Trophoblast cell (in vitro differentiated cells and primary cell): ENCODE measurements at regions not wholly inside any gene's neighbourhood (a gene's known extent, or its start where the extent isn't known, plus 50 kb on each side); places are given as distances from the start of the nearest gene placed in this dataset.
"Not testable (repeated sequence)": the region's sequence is repeated elsewhere in the genome, so short reads cannot be mapped to it uniquely, and the experiment has no call there.

Experiments used
- DNase-seq, 2 donors: peaks; one replicate each; pipeline ENCODE4 v3.0.0-alpha.2; 2016
- H2AFZ ChIP-seq: 2 replicates; pipeline ENCODE4 v1.6.1; 2013; ENCODE audit warnings: low read length, moderate library complexity, mild to moderate bottlenecking; ENCODE audit not compliant: insufficient read depth, poor library complexity
- H2AK5ac ChIP-seq: 2 replicates; pipeline ENCODE4 v1.6.1; 2013; ENCODE audit warnings: mild to moderate bottlenecking, low read length
- H2BK120ac ChIP-seq: 2 replicates; pipeline ENCODE4 v1.6.1; 2013; ENCODE audit warnings: low read length, mild to moderate bottlenecking, moderate library complexity; ENCODE audit not compliant: insufficient read depth, poor library complexity
- H2BK12ac ChIP-seq: 2 replicates; pipeline ENCODE4 v1.6.1; 2013; ENCODE audit warnings: mild to moderate bottlenecking, low read length, moderate library complexity
- H2BK5ac ChIP-seq: 2 replicates; pipeline ENCODE4 v1.6.1; 2013; ENCODE audit warnings: low read length, low read depth, moderate library complexity, mild to moderate bottlenecking; ENCODE audit not compliant: poor library complexity
- H3K14ac ChIP-seq: 2 replicates; pipeline ENCODE4 v1.6.1; 2013; ENCODE audit warnings: mild to moderate bottlenecking, low read length
- H3K18ac ChIP-seq: 2 replicates; pipeline ENCODE4 v1.6.1; 2013; ENCODE audit warnings: mild to moderate bottlenecking, low read length
- H3K23ac ChIP-seq: 2 replicates; pipeline ENCODE4 v1.6.1; 2013; ENCODE audit warnings: low read length
- H3K27ac ChIP-seq: 2 replicates; pipeline ENCODE4 v1.5.1; 2013; ENCODE audit warnings: low read depth, mild to moderate bottlenecking, inconsistent platforms, low read length, moderate library complexity
- H3K27me3 ChIP-seq: 2 replicates; pipeline ENCODE4 v1.6.1; 2013; ENCODE audit warnings: inconsistent platforms, mild to moderate bottlenecking, low read length, moderate library complexity; ENCODE audit not compliant: insufficient read depth
- H3K36me3 ChIP-seq, 2 experiments: 1 replicate in 1 of 2; 2 replicates in 1 of 2; pipeline ENCODE4 v1.6.1; 2013; ENCODE audit warnings: low read length in 2 of 2, mild to moderate bottlenecking in 2 of 2, moderate library complexity in 1 of 2; ENCODE audit not compliant: insufficient read depth in 2 of 2, control insufficient read depth in 1 of 2
- H3K4ac ChIP-seq: 2 replicates; pipeline ENCODE4 v1.6.1; 2013; ENCODE audit warnings: low read depth, mild to moderate bottlenecking, low read length, moderate library complexity
- H3K4me1 ChIP-seq, 2 experiments: 1 replicate in 1 of 2; 2 replicates in 1 of 2; pipeline ENCODE4 v1.6.1; 2013; ENCODE audit warnings: low read length in 2 of 2, mild to moderate bottlenecking in 2 of 2, moderate library complexity in 1 of 2; ENCODE audit not compliant: insufficient read depth in 2 of 2, control insufficient read depth in 1 of 2
- H3K4me2 ChIP-seq: 2 replicates; pipeline ENCODE4 v1.6.1; 2013; ENCODE audit warnings: inconsistent platforms, mild to moderate bottlenecking, low read length, moderate library complexity
- H3K4me3 ChIP-seq: 2 replicates; pipeline ENCODE4 v1.5.1; 2013; ENCODE audit warnings: mild to moderate bottlenecking, low read depth, low read length, inconsistent platforms
- H3K79me1 ChIP-seq: one replicate; pipeline ENCODE4 v1.6.1; 2013; ENCODE audit warnings: low read length
- H3K79me2 ChIP-seq: 2 replicates; pipeline ENCODE4 v1.6.1; 2013; ENCODE audit warnings: low read length, mild to moderate bottlenecking; ENCODE audit not compliant: control insufficient read depth, insufficient read depth, poor library complexity
- H3K9ac ChIP-seq: 2 replicates; pipeline ENCODE4 v1.6.1; 2013; ENCODE audit warnings: mild to moderate bottlenecking, low read length
- H3K9me3 ChIP-seq: 2 replicates; pipeline ENCODE4 v1.6.1; 2013; ENCODE audit warnings: low read depth, mild to moderate bottlenecking, control low read depth, inconsistent platforms, low read length; ENCODE audit not compliant: insufficient read depth
- H4K12ac ChIP-seq: 2 replicates; pipeline ENCODE4 v1.6.1; 2013; ENCODE audit warnings: low read depth, mild to moderate bottlenecking, low read length, moderate library complexity
- H4K8ac ChIP-seq: 2 replicates; pipeline ENCODE4 v1.6.1; 2013; ENCODE audit warnings: low read depth, mild to moderate bottlenecking, low read length, moderate library complexity
- H4K91ac ChIP-seq: one replicate; pipeline ENCODE4 v1.6.1; 2013; ENCODE audit warnings: low read depth, mild to moderate bottlenecking, low read length, moderate library complexity
- WGBS: extraction: QIAGEN DNeasy Blood & Tissue Kit; methylation state at CpG from one replicate; pipeline ENCODE4 v1.1.7; 2013; ENCODE audit warnings: missing lambda C conversion rate; ENCODE audit not compliant: insufficient read length, insufficient coverage; ENCODE audit errors: extremely low coverage; 5-methylcytosine and 5-hydroxymethylcytosine counted together

GRCh38 chr11:67888056-67888455 is 115.8 kb downstream of the UNC93B1 start:
- not testable (repeated sequence) for H3K14ac ChIP-seq, H3K4me1 ChIP-seq, H3K9me3 ChIP-seq, H4K8ac ChIP-seq, H2BK120ac ChIP-seq, H3K9ac ChIP-seq, H3K79me1 ChIP-seq, H2BK5ac ChIP-seq, H4K91ac ChIP-seq, DNase-seq, H3K4ac ChIP-seq, H4K12ac ChIP-seq, H3K79me2 ChIP-seq, H3K36me3 ChIP-seq, H3K23ac ChIP-seq, H2BK12ac ChIP-seq, H3K18ac ChIP-seq, H2AK5ac ChIP-seq, H3K4me3 ChIP-seq, H3K27me3 ChIP-seq, H2AFZ ChIP-seq, H3K4me2 ChIP-seq, H3K27ac ChIP-seq
- WGBS: no CpG with 5 or more reads among the region's 8 CpGs

GRCh38 chr11:67886672-67887071 is 117.2 kb downstream of the UNC93B1 start:
- not testable (repeated sequence) for H2BK12ac ChIP-seq, H3K18ac ChIP-seq, H3K9me3 ChIP-seq, H3K27me3 ChIP-seq, H3K79me1 ChIP-seq, H3K79me2 ChIP-seq, H3K4me3 ChIP-seq, H3K36me3 ChIP-seq, H3K27ac ChIP-seq, H3K9ac ChIP-seq, H3K4me1 ChIP-seq, H2BK120ac ChIP-seq, H3K14ac ChIP-seq, H3K23ac ChIP-seq, H3K4me2 ChIP-seq, H4K8ac ChIP-seq, H2AK5ac ChIP-seq, H4K91ac ChIP-seq, DNase-seq, H2AFZ ChIP-seq, H4K12ac ChIP-seq, H3K4ac ChIP-seq, H2BK5ac ChIP-seq
- no CpG with 5 or more reads among the region's 6 CpGs for whole genome bisulfite sequencing

GRCh38 chr11:67886207-67886606 is 117.7 kb downstream of the UNC93B1 start:
- H3K79me2 ChIP-seq, H3K79me1 ChIP-seq, H3K23ac ChIP-seq, H3K18ac ChIP-seq, H4K8ac ChIP-seq, H3K4me2 ChIP-seq, H3K4ac ChIP-seq, H4K91ac ChIP-seq, H2AFZ ChIP-seq, H3K9me3 ChIP-seq, H3K36me3 ChIP-seq, H3K14ac ChIP-seq, H2BK120ac ChIP-seq, H2BK12ac ChIP-seq, H4K12ac ChIP-seq, DNase-seq, H2AK5ac ChIP-seq, H3K9ac ChIP-seq, H3K27me3 ChIP-seq, H3K27ac ChIP-seq, H3K4me1 ChIP-seq, H3K4me3 ChIP-seq, H2BK5ac ChIP-seq: not testable (repeated sequence)
- no CpG with 5 or more reads among the region's 7 CpGs for WGBS

DNA sequence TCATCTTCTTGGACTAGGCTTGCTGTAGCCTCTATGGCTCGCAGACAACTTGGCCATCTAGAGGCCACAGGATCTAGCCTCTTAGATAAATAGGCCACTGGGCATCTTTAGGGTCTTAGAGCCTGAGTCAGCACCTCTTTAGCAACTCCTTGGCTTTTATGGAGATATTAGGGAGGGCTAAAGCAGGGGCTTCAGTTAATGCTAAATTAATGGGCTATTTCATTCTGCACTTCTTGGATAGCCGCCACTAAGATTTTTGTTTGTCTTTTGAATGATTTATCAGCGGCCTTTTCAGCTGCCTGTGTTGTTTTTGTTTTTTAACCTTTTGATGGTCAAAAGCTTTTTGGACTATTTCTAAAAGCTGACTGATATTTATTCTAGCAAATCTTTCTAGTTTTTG is 118.3 kb downstream of the UNC93B1 start:
- not testable (repeated sequence) for H3K9ac ChIP-seq, H3K4me2 ChIP-seq, H3K14ac ChIP-seq, DNase-seq, H3K18ac ChIP-seq, H2BK5ac ChIP-seq, H4K12ac ChIP-seq, H2BK120ac ChIP-seq, H3K9me3 ChIP-seq, H3K27me3 ChIP-seq, H3K23ac ChIP-seq, H3K4me3 ChIP-seq, H3K4ac ChIP-seq, H3K36me3 ChIP-seq, H2AFZ ChIP-seq, H2BK12ac ChIP-seq, H3K27ac ChIP-seq, H3K79me1 ChIP-seq, H3K79me2 ChIP-seq, H3K4me1 ChIP-seq, H4K8ac ChIP-seq, H2AK5ac ChIP-seq, H4K91ac ChIP-seq
- WGBS: no CpG with 5 or more reads among the region's 3 CpGs
